Ectodermal cell (in vitro differentiated cells): ENCODE measurements at regions not wholly inside any gene's neighbourhood (a gene's known extent, or its start where the extent isn't known, plus 50 kb on each side); places are given as distances from the start of the nearest gene placed in this dataset.

Experiments
- H3K27ac ChIP-seq: 2 replicates; pipeline ENCODE4 v1.7.0; 2013; ENCODE audit warnings: mild to moderate bottlenecking, low read depth, low read length; ENCODE audit not compliant: insufficient read depth, poor library complexity, severe bottlenecking
- H3K27me3 ChIP-seq: 2 replicates; pipeline ENCODE4 v1.7.0; 2013; ENCODE audit warnings: mild to moderate bottlenecking, low read length; ENCODE audit not compliant: insufficient read depth, control insufficient read depth, poor library complexity, severe bottlenecking
- H3K36me3 ChIP-seq: one replicate; pipeline ENCODE4 v1.7.0; 2013; ENCODE audit warnings: low read length; ENCODE audit not compliant: control insufficient read depth, insufficient read depth
- H3K4me1 ChIP-seq: one replicate; pipeline ENCODE4 v1.7.0; 2013; ENCODE audit warnings: low read length; ENCODE audit not compliant: control insufficient read depth, insufficient read depth
- H3K4me3 ChIP-seq: 2 replicates; pipeline ENCODE4 v1.7.0; 2013; ENCODE audit warnings: low read depth, low read length, control low read depth; ENCODE audit not compliant: insufficient read depth
- H3K9me3 ChIP-seq: 2 replicates; pipeline ENCODE4 v1.7.0; 2013; ENCODE audit warnings: mild to moderate bottlenecking, low read length, moderate library complexity; ENCODE audit not compliant: control insufficient read depth
- WGBS, 2 experiments: methylation state at CpG; one replicate each; pipeline ENCODE4 v1.1.7; 2013; ENCODE audit warnings: missing lambda C conversion rate in 2 of 2; 5-methylcytosine and 5-hydroxymethylcytosine counted together

DNA sequence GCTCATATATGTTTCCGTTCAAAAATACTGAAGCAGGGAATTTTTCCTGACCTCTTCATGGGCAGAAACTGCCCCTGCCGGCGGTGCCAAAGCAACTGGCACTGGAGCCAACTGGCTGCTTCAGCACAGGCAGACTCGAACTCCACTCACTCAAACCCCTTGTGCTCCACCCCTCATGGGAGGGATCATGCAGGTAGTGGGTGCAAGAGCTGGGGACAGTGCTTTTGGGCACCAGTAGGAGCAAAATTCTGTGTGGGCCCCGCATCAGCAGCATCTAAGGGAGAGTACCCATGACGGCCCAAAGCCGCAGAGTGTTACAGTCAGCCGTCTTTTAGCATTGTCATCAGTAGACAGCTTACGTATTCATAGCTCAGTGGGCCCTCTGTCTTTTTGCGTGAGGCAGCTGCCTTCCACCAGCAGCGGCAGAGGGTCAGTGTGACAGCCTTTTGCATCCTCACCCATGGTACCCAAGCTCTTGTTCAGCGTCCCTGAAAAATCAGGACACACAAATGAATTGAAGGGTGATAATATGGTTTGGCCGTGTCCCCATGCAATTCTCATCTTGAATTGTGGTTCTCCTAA, 393.8 kb downstream of the SLITRK6 start:
- Histone ChIP-seq H3K27me3 (no peaks in the 10 kb centered on the region), H3K9me3 (no peaks in the 10 kb centered on the region), H3K4me3 (no peak overlapping the region), H3K27ac (no peak overlapping the region), H3K4me1 (no peaks in the 10 kb centered on the region), H3K36me3 (no peaks in the 10 kb centered on the region)
- WGBS, 2 experiments, result 95% methylated on average over 13 of the region's 13 CpGs

DNA sequence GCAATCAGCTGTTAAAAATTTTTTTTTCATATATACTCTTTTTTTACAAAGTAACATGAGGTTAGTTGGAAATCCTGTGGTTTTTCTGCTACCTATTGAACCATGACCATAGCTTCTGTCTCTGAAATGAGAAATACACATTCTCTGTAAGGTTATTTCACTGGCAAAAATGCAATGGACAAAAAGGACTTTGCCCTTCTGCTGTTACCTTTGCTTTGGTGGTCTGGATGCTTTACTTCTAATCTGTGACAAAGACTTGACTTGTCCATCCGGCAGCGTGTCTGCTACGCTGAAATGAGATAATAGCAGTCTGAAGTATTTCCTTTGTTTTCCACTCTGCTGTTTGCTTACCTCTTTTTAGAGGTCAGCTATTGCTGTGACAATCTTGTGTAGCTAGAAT, 412.8 kb downstream of the SLITRK6 start:
- no peaks in the 10 kb centered on the region for H3K36me3 ChIP-seq
- no peaks in the 10 kb centered on the region for H3K27me3 ChIP-seq
- no peak overlapping the region for H3K27ac ChIP-seq
- no peak overlapping the region for H3K4me3 ChIP-seq
- H3K9me3 ChIP-seq, result no peaks in the 10 kb centered on the region
- 77 to 81% methylated on average over 3 of the region's 3 CpGs for WGBS, 2 experiments
- H3K4me1 ChIP-seq, result no peaks in the 10 kb centered on the region

DNA sequence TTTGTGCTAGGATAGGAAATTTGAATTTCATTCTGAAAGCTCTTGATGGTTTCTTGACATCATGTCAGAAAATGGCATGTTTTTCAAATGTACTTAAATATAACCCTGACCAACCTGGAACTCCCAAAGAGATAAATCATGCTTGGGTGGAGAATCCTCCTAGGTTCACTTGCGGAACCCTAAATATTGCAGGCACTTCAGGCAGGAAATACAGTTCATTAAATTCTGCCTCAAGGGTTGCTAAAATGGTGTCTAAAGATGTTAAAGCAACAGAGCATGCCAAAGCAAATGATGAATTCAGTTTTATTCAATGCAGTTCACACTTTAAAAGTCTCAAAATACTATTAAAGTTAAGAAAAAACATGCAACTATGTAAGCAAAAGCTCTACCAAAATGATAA, 415.9 kb downstream of the SLITRK6 start:
- H3K9me3 ChIP-seq, result no peaks in the 10 kb centered on the region
- 93 to 100% methylated on average over 1 of the region's 1 CpG for WGBS, 2 experiments
- no peaks in the 10 kb centered on the region for H3K4me1 ChIP-seq
- no peak overlapping the region for H3K27ac ChIP-seq
- no peaks in the 10 kb centered on the region for H3K27me3 ChIP-seq
- no peaks in the 10 kb centered on the region for H3K36me3 ChIP-seq
- no peak overlapping the region for H3K4me3 ChIP-seq

DNA sequence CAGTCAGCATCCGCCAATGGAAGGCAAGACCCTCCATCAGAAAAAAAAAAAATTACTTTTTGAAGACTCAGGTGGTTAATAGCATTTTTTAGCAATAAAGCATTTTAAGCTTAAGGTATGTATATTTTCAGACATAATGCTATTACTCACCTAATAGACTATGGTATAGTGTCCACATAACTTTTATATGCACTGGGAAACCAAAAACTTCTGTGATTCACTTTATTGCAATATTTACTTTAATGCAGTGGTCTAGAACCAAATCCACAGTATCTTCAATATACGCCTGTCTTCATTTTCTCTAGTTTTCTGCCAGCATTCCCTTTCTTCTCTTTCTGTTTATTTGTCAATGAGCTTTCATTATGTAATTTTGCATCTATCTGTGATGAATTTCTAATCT, 418.1 kb downstream of the SLITRK6 start:
- no peaks in the 10 kb centered on the region for H3K36me3 ChIP-seq
- no peaks in the 10 kb centered on the region for H3K27me3 ChIP-seq
- H3K4me3 ChIP-seq, result no peak overlapping the region
- 90 to 100% methylated on average over 1 of the region's 2 CpGs for WGBS, 2 experiments
- H3K9me3 ChIP-seq, result no peaks in the 10 kb centered on the region
- no peaks in the 10 kb centered on the region for H3K4me1 ChIP-seq
- no peak overlapping the region for H3K27ac ChIP-seq

- no peak overlapping the region for H3K4me3 ChIP-seq
- 80 to 93% methylated on average over 1 of the region's 1 CpG for WGBS, 2 experiments
- no peaks in the 10 kb centered on the region for H3K27me3 ChIP-seq
- H3K27ac ChIP-seq, result no peak overlapping the region
- no peaks in the 10 kb centered on the region for H3K9me3 ChIP-seq
- H3K36me3 ChIP-seq, result no peaks in the 10 kb centered on the region
- H3K4me1 ChIP-seq, result no peaks in the 10 kb centered on the region
Observed at GRCh38 chr13:85379991-85380390, 419.2 kb downstream of the SLITRK6 start.

- Histone ChIP-seq H3K36me3 (no peaks in the 10 kb centered on the region), H3K4me1 (no peaks in the 10 kb centered on the region), H3K27me3 (no peaks in the 10 kb centered on the region), H3K9me3 (no peaks in the 10 kb centered on the region), H3K27ac (no peak overlapping the region), H3K4me3 (no peak overlapping the region)
- WGBS, 2 experiments, result 62 to 66% methylated on average over 3 of the region's 3 CpGs
Observed at GRCh38 chr13:85379433-85379832, 419.8 kb downstream of the SLITRK6 start.

DNA sequence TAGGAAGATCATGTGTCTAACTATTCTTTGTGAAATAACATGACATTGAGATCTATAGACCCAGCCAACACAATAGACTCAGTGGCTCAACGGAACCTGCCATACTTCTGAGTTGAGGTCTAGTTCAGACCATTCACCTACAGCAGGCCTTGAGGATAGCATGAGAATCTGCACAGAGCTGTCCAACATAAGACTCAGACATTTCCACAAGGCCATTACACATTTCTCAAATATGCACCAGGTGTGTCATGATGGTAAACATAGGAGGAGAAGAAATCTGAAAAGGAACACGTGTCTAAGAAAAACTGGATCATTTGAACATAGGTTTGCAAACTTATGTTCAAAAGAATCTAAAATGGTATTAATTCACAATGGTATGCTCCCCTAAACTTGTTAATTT, 421.4 kb downstream of the SLITRK6 start:
- Histone ChIP-seq H3K4me1 (no peaks in the 10 kb centered on the region), H3K27ac (no peak overlapping the region), H3K9me3 (no peaks in the 10 kb centered on the region), H3K27me3 (no peaks in the 10 kb centered on the region), H3K4me3 (no peak overlapping the region), H3K36me3 (no peaks in the 10 kb centered on the region)
- WGBS, 2 experiments, result 98 to 100% methylated on average over 1 to 2 of the region's 2 CpGs

- no peaks in the 10 kb centered on the region for H3K36me3 ChIP-seq
Observed at GRCh38 chr13:85373322-85373721, 425.9 kb downstream of the SLITRK6 start.

DNA sequence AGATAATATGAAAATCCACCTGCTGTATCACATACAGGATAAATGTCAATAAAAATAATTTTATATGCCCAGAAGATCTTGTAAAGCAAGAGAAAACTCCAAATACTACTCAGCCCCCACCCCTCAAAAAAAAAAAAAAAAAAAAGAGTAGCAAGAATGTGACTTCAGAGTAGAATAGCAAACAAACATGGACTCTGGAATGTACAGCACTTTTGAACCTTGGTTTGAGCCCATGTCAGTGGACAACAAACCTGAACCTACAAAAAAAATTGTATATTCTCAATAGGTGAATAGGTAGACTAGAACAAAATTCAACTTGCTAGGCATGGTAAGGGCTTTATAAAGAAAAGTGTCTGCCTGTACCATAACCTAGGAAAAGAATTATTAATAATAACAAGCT, 428.0 kb downstream of the SLITRK6 start:
- Histone ChIP-seq H3K27me3 (no peaks in the 10 kb centered on the region), H3K9me3 (no peaks in the 10 kb centered on the region), H3K27ac (no peak overlapping the region), H3K4me3 (no peak overlapping the region), H3K36me3 (no peaks in the 10 kb centered on the region), H3K4me1 (no peaks in the 10 kb centered on the region)

More at GRCh38 chr13:85373322-85373721, 425.9 kb downstream of the SLITRK6 start:
- Histone ChIP-seq H3K4me3 (no peak overlapping the region), H3K27ac (no peak overlapping the region), H3K27me3 (no peaks in the 10 kb centered on the region), H3K4me1 (no peaks in the 10 kb centered on the region), H3K9me3 (no peaks in the 10 kb centered on the region)
- WGBS, 2 experiments, result 94 to 95% methylated on average over 3 of the region's 3 CpGs

DNA sequence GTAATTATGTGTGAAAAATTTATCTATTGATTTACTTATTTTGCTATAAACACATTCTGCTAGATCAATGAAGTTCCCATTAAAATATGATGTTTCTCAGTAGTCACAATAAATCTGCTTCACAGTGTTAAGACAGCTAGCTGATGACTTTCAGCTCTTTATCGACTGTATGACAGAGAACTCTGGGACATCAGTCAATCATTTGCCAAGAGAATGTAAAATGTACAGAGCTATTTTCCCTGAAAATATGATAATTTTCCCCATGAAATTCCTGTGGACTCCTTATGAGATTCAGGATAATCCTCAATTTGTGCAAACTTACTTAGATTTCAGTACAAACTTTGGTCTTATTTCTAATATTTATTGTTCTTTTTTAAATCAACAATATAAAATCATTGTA, 430.5 kb downstream of the SLITRK6 start:
- Histone ChIP-seq H3K27ac (no peak overlapping the region), H3K27me3 (no peaks in the 10 kb centered on the region)
- 95 to 100% methylated on average over 1 of the region's 1 CpG for WGBS, 2 experiments

GRCh38 chr13:85367887-85368286, 431.3 kb downstream of the SLITRK6 start:
- H3K36me3 ChIP-seq, result no peaks in the 10 kb centered on the region
- H3K27me3 ChIP-seq, result no peaks in the 10 kb centered on the region
- H3K4me1 ChIP-seq, result no peaks in the 10 kb centered on the region
- H3K4me3 ChIP-seq, result no peak overlapping the region
- 96% methylated on average over 2 of the region's 2 CpGs for WGBS, 2 experiments
- no peak overlapping the region for H3K27ac ChIP-seq
- H3K9me3 ChIP-seq, result no peaks in the 10 kb centered on the region

More for the DNA sequence above, 430.5 kb downstream of the SLITRK6 start:
- Histone ChIP-seq H3K36me3 (no peaks in the 10 kb centered on the region), H3K4me1 (no peaks in the 10 kb centered on the region), H3K4me3 (no peak overlapping the region), H3K9me3 (no peaks in the 10 kb centered on the region)
